ENCODE measurements at regions not wholly inside any gene's neighbourhood (a gene's known extent, or its start where the extent isn't known, plus 50 kb on each side); places are given as distances from the start of the nearest gene placed in this dataset.

DNA sequence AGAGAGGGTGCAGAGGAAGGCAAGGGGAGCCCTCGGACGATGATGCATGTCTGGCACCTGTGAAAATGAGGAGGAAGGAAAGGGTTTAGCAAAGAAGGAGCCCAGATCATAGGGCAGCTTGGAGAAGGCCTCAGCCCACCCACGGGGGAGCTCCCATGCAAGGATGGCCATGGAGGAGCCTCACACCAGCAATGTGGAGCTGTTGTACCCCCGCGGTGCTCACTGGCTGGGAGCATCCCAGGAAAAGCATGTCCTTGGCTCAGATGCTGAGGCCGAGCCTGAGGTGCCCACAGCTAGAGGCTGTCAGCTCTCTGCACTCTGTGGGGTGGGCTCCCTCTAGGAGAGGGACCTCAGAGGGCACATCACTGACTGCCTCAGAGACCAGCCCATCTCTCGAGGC, 622.6 kb downstream of the AACS start:
- DNase-seq (ENCODE audit: low read depth in 2 of 2): no peak
- H3K4me3 ChIP-seq (replicated peaks in 1 of 2; ENCODE audit: low read depth in 2 of 2, low read length in 2 of 2): no peak overlapping the region
- TF ChIP-seq, protein P1, sequence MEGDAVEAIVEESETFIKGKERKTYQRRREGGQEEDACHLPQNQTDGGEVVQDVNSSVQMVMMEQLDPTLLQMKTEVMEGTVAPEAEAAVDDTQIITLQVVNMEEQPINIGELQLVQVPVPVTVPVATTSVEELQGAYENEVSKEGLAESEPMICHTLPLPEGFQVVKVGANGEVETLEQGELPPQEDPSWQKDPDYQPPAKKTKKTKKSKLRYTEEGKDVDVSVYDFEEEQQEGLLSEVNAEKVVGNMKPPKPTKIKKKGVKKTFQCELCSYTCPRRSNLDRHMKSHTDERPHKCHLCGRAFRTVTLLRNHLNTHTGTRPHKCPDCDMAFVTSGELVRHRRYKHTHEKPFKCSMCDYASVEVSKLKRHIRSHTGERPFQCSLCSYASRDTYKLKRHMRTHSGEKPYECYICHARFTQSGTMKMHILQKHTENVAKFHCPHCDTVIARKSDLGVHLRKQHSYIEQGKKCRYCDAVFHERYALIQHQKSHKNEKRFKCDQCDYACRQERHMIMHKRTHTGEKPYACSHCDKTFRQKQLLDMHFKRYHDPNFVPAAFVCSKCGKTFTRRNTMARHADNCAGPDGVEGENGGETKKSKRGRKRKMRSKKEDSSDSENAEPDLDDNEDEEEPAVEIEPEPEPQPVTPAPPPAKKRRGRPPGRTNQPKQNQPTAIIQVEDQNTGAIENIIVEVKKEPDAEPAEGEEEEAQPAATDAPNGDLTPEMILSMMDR (IDR thresholded peaks at IDR 0.05; ENCODE audit: low read depth, low read length): no peak

DNA sequence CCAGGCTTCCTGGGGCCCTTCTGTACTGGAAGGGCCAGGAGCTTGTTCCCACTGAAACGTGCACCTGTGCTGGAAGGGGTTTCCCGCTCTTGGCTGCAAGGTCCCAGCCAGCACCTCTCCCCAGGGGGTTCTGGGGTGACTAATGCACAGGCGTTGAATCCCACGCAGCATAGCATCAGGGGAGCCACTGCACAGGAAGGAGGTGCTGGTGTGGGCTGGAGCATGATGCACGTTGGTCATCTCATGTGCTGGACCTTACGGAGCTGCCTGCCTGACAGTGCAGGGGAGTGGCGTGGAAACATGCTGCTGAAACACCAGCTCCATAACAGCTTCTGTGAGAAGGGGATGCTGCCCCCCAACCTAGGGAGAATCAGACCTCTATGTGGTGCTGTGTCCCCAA, 623.0 kb downstream of the AACS start:
- H3K4me3 ChIP-seq (replicated peaks in 1 of 2; ENCODE audit: low read depth in 2 of 2, low read length in 2 of 2): no peak overlapping the region
- DNase-seq (ENCODE audit: low read depth in 2 of 2): no peak
- TF ChIP-seq, protein P1 (IDR thresholded peaks at IDR 0.05; ENCODE audit: low read depth, low read length): no peak

DNA sequence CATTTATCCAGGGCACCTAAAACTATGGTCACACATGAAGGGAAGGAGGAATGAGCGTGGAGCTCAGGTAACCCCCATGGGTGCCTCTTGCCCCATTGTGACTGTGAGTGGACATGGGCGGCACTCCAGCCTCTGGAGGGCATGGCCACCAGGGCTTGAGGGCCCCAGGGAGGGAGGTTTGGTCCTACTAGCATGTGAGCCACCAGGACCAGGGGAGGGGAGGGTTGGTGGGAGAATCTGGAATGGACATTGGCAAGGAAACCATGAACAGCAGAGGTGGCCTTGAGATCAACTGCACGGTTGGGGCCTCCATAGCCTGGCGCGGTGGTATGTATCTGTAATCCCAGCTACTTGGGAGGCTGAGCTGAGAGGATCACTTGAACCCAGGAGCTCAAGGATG, 623.6 kb downstream of the AACS start:
- DNase-seq (ENCODE audit: low read depth in 2 of 2): no peak
- no peak overlapping the region for H3K4me3 ChIP-seq (replicated peaks in 1 of 2; ENCODE audit: low read depth in 2 of 2, low read length in 2 of 2)
- TF ChIP-seq, protein P1 (IDR thresholded peaks at IDR 0.05; ENCODE audit: low read depth, low read length): no peak

DNA sequence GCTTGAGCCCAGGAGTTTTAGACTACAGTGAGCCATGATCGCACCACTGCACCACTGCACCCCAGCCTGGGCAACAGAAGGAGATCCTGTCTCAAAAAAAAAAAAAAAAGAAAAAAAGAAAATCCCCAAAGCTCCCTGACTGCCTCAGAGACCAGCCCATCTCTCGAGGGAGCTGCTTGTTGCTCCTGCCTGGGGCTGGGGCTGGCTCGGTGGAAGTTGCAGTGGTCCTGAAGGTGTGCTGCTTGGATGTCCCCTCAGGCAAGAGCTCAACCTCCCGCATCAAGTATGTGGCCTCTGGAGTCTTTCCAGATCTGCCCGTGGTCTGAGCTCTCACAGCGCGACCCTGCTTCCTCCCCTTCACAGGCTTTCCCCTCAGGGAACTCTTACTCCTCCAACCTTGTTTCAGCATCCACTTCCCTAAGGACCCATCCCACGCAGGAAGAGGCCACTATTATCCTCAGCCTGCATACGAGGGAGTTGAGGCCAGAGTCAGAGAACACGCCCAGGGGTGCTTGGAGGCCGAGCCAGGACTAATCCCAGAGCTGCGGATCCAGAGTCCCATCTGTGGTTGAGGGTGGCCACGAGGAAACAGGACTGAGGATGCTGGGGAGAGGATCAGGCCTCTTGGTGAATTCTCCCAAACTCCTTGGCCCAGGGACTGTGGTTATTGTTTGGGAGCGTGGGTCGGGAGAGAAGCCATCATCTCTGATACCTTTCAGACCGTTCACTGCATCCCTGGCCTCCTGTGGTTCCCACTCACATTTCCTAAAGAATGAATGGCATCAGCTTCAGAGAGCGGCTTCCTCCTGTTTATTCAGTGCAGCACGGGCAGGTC, 624.6 kb downstream of the AACS start:
- DNase-seq (ENCODE audit: low read depth in 2 of 2): no peak
- H3K4me3 ChIP-seq (replicated peaks in 1 of 2; ENCODE audit: low read depth in 2 of 2, low read length in 2 of 2): no peak overlapping the region
- TF ChIP-seq, protein P1 (IDR thresholded peaks at IDR 0.05; ENCODE audit: low read depth, low read length): no peak

DNA sequence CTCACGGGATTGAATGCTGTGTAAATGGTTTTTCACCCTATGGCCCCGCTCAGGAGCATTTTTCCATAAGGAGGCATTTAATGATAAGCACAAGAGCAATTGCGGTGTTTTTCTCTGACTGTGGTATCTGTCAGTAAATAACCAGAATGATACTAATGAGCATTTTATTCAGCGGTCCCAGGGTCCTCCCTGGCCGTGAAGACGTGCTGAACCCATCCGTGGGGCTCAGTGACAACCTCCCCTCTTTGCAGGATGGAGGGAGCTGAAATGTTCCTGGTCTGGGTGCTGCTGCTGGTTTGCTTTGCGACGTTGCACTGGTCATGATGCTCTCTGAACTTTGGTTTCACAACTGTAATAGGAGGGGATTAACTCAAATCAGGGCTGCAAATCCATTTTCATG, 625.6 kb downstream of the AACS start:
- no peak for DNase-seq (ENCODE audit: low read depth in 2 of 2)
- TF ChIP-seq, protein P1 (IDR thresholded peaks at IDR 0.05; ENCODE audit: low read depth, low read length): no peak

DNA sequence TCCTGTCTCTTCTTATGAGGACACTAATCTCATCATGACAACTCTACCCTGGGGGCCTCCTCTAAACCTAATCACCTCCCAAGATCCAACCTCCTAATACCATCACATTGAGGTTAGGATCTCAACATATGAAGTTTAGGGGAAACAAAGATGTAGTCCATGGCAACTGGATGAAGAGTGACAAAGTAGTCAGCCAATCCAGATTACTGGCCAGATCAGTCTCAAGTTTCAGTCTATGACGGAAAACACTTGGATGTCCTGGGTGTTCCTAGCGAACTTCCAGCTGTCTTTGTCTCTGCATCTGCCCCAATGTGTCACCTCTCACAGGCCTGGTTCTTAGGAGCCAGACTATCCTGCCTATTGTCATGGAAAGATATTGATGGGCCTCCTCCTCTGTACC, 630.8 kb downstream of the AACS start:
- TF ChIP-seq, protein P1 (IDR thresholded peaks at IDR 0.05; ENCODE audit: low read depth, low read length): no peak
- no peak for DNase-seq (ENCODE audit: low read depth in 2 of 2)
- H3K4me3 ChIP-seq (replicated peaks in 1 of 2; ENCODE audit: low read depth in 2 of 2, low read length in 2 of 2): no peak overlapping the region

More for the DNA sequence above, 625.6 kb downstream of the AACS start:
- H3K4me3 ChIP-seq (replicated peaks in 1 of 2; ENCODE audit: low read depth in 2 of 2, low read length in 2 of 2): no peak overlapping the region

Data from cardiac fibroblast (primary cell).